Thyroid gland (tissue), 4 donors: ENCODE measurements at regions not wholly inside any gene's neighbourhood (a gene's known extent, or its start where the extent isn't known, plus 50 kb on each side); places are given as distances from the start of the nearest gene placed in this dataset.

ENCODE experiments used
- POLR2A ChIP-seq, 2 donors: fragments of 450-650 bp; IDR thresholded peaks; one replicate each; pipeline ENCODE4 v1.6.1; 2017; ENCODE audit warnings: antibody characterized with exemption in 2 of 2, mild to moderate bottlenecking in 2 of 2, moderate library complexity in 1 of 2
- TF ChIP-seq, protein P1 (sequence below), 6 experiments: fragments of 200-600 bp in 3 of 6; fragments of 450-650 bp in 3 of 6; sonication (generic) in 3 of 6; IDR thresholded peaks; one replicate each; pipeline ENCODE4 v1.5.1; 2016 to 2019; ENCODE audit warnings: antibody characterized with exemption in 6 of 6, mild to moderate bottlenecking in 2 of 6, inconsistent platforms in 1 of 6, moderate library complexity in 1 of 6

DNA sequence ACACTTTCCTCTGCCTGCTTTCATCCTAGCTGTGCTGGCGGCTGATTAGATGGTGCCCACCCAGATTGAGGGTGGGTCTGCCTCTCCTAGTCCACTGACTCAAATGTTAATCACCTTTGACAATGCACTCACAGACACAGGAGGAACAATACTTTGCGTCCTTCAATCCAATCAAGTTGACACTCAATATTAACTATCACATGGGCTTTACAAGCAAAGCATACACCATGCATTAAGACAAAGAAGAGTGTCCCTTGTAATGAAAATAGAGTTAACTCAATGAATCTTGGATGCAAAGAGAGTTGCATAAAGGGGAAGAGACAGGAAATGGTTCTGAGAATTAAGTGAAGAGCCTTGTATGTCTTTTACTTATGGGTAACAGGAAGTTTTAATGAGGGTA lies 298.7 kb upstream of the BRINP1 start:
- TF ChIP-seq, protein P1, sequence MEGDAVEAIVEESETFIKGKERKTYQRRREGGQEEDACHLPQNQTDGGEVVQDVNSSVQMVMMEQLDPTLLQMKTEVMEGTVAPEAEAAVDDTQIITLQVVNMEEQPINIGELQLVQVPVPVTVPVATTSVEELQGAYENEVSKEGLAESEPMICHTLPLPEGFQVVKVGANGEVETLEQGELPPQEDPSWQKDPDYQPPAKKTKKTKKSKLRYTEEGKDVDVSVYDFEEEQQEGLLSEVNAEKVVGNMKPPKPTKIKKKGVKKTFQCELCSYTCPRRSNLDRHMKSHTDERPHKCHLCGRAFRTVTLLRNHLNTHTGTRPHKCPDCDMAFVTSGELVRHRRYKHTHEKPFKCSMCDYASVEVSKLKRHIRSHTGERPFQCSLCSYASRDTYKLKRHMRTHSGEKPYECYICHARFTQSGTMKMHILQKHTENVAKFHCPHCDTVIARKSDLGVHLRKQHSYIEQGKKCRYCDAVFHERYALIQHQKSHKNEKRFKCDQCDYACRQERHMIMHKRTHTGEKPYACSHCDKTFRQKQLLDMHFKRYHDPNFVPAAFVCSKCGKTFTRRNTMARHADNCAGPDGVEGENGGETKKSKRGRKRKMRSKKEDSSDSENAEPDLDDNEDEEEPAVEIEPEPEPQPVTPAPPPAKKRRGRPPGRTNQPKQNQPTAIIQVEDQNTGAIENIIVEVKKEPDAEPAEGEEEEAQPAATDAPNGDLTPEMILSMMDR (IDR thresholded peaks at IDR 0.05): no peak
- no peak for TF ChIP-seq POLR2A (IDR thresholded peaks at IDR 0.05)
